Fibroblast of mammary gland (primary cell): ENCODE measurements at regions not wholly inside any gene's neighbourhood (a gene's known extent, or its start where the extent isn't known, plus 50 kb on each side); places are given as distances from the start of the nearest gene placed in this dataset.

Experiments used
- DNase-seq: peaks from one replicate; pipeline ENCODE4 v3.0.0-alpha.2; 2010; ENCODE audit warnings: low read depth
- H3K4me3 ChIP-seq: 2 replicates; pipeline ENCODE4 v1.5.1; 2011; ENCODE audit warnings: low read depth, mild to moderate bottlenecking, low read length, moderate library complexity; ENCODE audit not compliant: control insufficient read depth
- TF ChIP-seq, protein P1 (sequence below): conservative IDR thresholded peaks from 2 replicates; pipeline ENCODE4 v1.5.1; 2011; ENCODE audit warnings: low read depth, low read length, inconsistent platforms; ENCODE audit not compliant: control insufficient read depth, insufficient read depth

DNA sequence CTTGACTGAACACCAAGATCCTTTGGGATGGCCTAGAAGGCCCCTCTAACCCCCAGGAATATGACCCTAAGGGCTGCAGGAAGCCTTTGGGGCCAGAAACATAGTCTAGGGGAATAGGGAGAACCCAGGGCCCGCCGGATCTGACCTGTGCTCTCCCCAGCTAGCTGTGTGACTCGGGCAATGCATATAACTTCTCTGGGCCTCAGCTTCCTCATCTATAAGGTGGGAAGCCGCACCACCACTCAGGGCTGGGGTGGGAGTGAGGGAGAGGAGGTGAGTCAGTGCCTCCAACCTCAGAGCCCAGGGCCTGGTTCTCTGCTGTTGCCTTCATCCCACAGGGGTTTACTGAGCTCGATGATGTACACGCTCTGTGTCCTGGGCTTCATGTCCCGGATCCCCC, 434.4 kb downstream of the PTPRU start:
- TF ChIP-seq, protein P1, sequence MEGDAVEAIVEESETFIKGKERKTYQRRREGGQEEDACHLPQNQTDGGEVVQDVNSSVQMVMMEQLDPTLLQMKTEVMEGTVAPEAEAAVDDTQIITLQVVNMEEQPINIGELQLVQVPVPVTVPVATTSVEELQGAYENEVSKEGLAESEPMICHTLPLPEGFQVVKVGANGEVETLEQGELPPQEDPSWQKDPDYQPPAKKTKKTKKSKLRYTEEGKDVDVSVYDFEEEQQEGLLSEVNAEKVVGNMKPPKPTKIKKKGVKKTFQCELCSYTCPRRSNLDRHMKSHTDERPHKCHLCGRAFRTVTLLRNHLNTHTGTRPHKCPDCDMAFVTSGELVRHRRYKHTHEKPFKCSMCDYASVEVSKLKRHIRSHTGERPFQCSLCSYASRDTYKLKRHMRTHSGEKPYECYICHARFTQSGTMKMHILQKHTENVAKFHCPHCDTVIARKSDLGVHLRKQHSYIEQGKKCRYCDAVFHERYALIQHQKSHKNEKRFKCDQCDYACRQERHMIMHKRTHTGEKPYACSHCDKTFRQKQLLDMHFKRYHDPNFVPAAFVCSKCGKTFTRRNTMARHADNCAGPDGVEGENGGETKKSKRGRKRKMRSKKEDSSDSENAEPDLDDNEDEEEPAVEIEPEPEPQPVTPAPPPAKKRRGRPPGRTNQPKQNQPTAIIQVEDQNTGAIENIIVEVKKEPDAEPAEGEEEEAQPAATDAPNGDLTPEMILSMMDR = no peak
- no peak overlapping the region for H3K4me3 ChIP-seq
- DNase-seq = no peak

DNA sequence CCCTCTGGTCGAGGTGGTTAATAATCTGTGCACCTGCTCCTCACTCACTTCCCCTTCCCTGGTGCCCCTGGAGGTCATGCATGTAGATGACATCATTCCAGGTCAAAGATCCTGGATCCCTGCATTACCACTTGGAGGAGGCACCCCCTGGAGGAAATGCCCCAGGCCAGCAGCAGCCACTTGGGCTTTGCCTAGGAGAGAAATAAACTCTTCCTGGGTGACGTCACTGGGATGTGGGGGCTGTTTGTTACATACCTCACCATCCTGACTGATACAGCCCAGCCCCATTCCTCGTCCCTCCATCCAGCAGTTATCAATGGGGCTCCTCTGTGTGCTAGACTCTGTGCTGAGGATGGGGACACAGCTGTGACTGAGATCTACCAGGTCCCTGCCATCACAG, 433.6 kb downstream of the PTPRU start:
- no peak for DNase-seq
- H3K4me3 ChIP-seq = no peak overlapping the region
- TF ChIP-seq, protein P1 = no peak

GRCh38 chr1:29669158-29669871, 433.0 kb downstream of the PTPRU start:
- TF ChIP-seq, protein P1 = no peak
- no peak for DNase-seq
- H3K4me3 ChIP-seq = no peak overlapping the region

DNA sequence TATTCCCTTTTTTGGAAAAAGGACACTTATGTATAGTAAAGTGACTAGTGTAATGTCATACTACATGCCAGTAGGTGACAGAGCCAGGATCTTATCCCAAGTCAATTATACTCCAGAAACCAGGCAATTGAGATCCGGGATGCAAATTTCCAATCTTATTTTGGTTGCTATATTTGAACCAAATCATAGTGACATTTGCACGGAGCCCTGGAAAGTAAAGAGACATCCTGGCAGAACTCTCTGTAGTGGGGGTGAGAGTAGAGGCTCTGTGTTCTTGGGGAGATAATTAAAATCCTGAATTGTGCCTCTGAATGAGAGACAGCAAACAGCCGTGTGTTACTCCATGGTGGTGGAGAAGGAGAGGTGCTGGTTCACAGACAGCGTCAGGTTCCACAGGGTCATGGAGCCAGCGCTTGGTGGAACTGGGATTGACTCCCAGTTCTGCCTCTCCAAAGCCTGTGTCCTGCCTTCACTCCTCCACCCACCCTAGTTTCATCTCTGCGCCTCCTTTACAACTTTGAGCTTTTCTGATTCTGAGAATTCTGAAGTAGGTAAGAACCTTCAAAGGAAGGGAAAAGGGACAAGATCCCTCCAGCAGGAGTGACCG, 432.3 kb downstream of the PTPRU start:
- no peak for DNase-seq
- no peak overlapping the region for H3K4me3 ChIP-seq
- TF ChIP-seq, protein P1 = no peak

DNA sequence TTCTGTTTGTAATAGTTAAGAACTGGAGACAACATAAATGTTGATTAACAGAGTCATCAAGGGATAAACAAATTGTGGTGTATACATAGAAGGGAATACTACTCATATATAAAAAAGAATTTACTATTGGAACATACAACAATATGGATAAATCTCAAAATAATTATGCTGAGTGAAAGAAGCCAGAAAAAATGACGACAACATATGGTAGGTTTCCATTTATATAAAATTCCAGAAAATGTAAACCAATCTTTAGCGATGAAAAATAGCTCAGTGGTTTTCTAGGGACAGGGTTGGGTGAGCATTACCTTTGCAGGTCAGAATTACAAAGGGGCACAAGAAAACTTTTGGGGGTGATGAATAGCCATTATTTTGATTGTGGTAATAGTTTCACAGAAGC, 431.6 kb downstream of the PTPRU start:
- no peak overlapping the region for H3K4me3 ChIP-seq
- DNase-seq = no peak
- TF ChIP-seq, protein P1 = no peak

GRCh38 chr1:29664711-29665110, 428.4 kb downstream of the PTPRU start:
- TF ChIP-seq, protein P1 = no peak
- no peak overlapping the region for H3K4me3 ChIP-seq
- DNase-seq = no peak
